NCI-H2081 (cell line): ENCODE measurements at regions not wholly inside any gene's neighbourhood (a gene's known extent, or its start where the extent isn't known, plus 50 kb on each side); places are given as distances from the start of the nearest gene placed in this dataset.

ENCODE experiments used
- DNase-seq, 2 experiments: peaks; one replicate each; lab custom pipeline; 2025; lab: John Stamatoyannopoulos, UW

- no peak for DNase-seq
Observed at GRCh38 chr5:51278539-51278938, 104.7 kb upstream of the ISL1 start.

DNA sequence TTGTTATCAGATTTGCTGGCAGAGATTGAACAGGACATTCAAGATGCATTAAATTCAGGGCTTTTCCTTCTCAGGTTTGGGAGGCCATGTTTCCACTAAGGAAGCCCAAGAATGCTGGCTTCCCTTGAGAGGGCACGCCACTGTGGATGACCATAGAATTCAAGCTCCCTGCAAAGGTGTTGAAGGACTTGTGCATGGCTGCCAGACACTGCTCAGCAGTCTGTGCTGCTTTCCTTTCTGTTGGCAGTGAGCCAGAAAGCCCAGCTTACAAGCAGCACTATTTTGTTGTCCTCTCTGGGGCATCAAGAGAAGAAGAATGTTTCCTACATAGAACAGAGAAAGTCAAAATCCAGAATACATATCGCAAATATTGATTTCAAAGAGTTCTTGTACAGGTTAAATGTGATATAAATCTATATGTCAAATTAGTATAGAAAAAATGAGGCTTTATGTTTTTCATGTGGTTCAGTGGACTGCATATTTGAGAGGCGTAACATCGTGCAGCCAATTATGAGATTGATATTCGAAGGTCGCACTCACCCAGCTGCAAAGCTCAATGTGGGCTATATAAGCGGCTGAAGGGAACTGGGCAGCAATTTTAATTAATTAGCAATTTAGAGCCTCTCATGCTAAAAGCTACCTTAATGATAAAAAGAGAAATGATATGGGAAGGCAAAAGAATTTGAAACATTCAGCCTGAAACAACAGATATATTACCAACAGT is 103.1 kb upstream of the ISL1 start:
- peak; percentile 8 to 38 for DNase-seq

DNA sequence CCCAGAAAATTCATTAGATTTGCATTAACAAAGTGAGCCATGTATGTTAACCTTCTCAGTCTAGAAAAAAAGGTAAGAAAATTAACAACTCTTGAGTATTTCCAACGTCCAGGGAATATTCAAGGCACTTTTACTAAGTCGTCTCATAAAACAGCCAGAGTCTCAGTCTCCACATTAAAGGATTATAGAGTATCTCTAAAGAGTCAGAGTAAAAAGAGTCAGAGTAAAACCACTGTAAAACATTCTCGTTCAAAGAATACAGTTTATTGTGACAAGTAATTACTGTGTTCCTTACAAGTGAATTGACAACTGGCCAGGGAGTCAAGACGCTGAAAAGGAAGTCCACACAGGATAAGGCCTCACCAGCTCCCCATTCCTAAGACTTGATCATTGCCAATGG is 97.2 kb upstream of the ISL1 start:
- no peak for DNase-seq

DNA sequence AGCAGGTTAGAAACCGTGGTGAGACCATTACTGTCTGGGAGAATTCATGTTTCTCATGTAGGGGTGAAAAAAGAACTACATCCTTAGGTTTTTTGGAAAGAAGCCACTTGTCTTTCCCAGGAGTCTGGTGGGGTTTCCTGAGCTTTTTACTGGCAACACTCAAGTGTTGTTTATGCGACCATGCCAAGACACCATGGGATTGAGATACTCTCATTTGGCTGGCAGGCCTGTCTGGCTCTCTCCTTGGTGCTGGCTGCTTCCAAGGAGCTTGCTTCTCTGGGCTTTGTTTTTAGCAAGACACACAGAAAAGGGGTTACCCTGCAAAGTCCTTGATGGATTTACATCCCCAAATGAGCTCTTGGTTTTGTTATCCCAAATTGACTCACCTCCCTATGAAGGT is 80.9 kb upstream of the ISL1 start:
- DNase-seq: no peak

DNA sequence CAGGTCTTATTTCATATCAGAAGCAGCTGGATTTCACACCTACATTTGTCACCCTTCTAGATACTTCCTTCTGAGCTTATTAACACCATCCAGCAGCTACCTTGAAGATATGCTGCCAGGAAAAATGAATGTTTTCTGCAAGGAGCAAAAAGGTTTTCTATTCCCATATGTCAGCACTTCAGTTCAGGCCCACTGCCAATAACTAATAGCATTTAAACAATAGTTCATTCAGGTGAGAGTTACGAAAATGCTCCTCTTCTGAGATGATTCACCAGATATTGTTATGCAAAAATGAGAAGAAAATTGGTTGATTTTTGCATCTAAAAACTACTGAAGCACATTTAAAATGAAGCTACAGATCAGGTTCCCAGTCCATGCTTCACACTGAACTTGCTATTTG is 56.4 kb upstream of the ISL1 start:
- peak in 1 of 2 experiments; percentile 5 for DNase-seq
